ENCODE measurements at regions not wholly inside any gene's neighbourhood (a gene's known extent, or its start where the extent isn't known, plus 50 kb on each side); places are given as distances from the start of the nearest gene placed in this dataset.

GRCh38 chr5:42915306-42915866 lies 103.7 kb upstream of the SELENOP start:
- no peak for TF ChIP-seq CTCF (IDR thresholded peaks at IDR 0.05; ENCODE audit: low read depth, low read length, missing control alignments)
- in situ Hi-C loops (cut with HindIII; ENCODE audit: low sequenced_read_pairs) = no loop called here
- H3K4me3 ChIP-seq (ENCODE audit: low read depth, low read length) = no peak overlapping the region
- DNase-seq (ENCODE audit: low read depth) = no peak

- DNase-seq (ENCODE audit: low read depth) = peak; percentile 24
- in situ Hi-C loops (cut with HindIII; ENCODE audit: low sequenced_read_pairs) = no loop called here
These were observed 100.6 kb upstream of the SELENOP start for GRCh38 chr5:42912184-42912798.

GRCh38 chr5:42908509-42909488 lies 97.1 kb upstream of the SELENOP start:
- in situ Hi-C loops (cut with HindIII; ENCODE audit: low sequenced_read_pairs) = loop anchor here (5.0 kb wide), 1 partner anchor 34 kb away; no protein-coding TSS in a partner anchor
- TF ChIP-seq CTCF (IDR thresholded peaks at IDR 0.05; ENCODE audit: low read depth, low read length, missing control alignments) = peak; percentile 84
- H3K4me3 ChIP-seq (ENCODE audit: low read depth, low read length) = peak overlapping the region; percentile 40
- DNase-seq (ENCODE audit: low read depth) = peak; percentile 74

More at GRCh38 chr5:42912184-42912798, 100.6 kb upstream of the SELENOP start:
- TF ChIP-seq CTCF (IDR thresholded peaks at IDR 0.05; ENCODE audit: low read depth, low read length, missing control alignments) = peak; percentile 58
- H3K4me3 ChIP-seq (ENCODE audit: low read depth, low read length) = no peak overlapping the region

- no peak for DNase-seq (ENCODE audit: low read depth)
- no peak overlapping the region for H3K4me3 ChIP-seq (ENCODE audit: low read depth, low read length)
- TF ChIP-seq CTCF (IDR thresholded peaks at IDR 0.05; ENCODE audit: low read depth, low read length, missing control alignments) = no peak
- in situ Hi-C loops (cut with HindIII; ENCODE audit: low sequenced_read_pairs) = loop anchor here (5.0 kb wide), 1 partner anchor 34 kb away; no protein-coding TSS in a partner anchor
These were observed 96.4 kb upstream of the SELENOP start for GRCh38 chr5:42908086-42908485.

GRCh38 chr5:42905827-42906226 lies 94.1 kb upstream of the SELENOP start:
- no peak for DNase-seq (ENCODE audit: low read depth)
- in situ Hi-C loops (cut with HindIII; ENCODE audit: low sequenced_read_pairs) = loop anchor here (5.0 kb wide), 1 partner anchor 36 kb away; no protein-coding TSS in a partner anchor
- no peak for TF ChIP-seq CTCF (IDR thresholded peaks at IDR 0.05; ENCODE audit: low read depth, low read length, missing control alignments)
- no peak overlapping the region for H3K4me3 ChIP-seq (ENCODE audit: low read depth, low read length)

- no peak for TF ChIP-seq CTCF (IDR thresholded peaks at IDR 0.05; ENCODE audit: low read depth, low read length, missing control alignments)
- no peak overlapping the region for H3K4me3 ChIP-seq (ENCODE audit: low read depth, low read length)
- in situ Hi-C loops (cut with HindIII; ENCODE audit: low sequenced_read_pairs) = no loop called here
- no peak for DNase-seq (ENCODE audit: low read depth)
These were observed 89.0 kb upstream of the SELENOP start for GRCh38 chr5:42900734-42901133.

Data from astrocyte of the cerebellum (primary cell).